ENCODE measurements at regions not wholly inside any gene's neighbourhood (a gene's known extent, or its start where the extent isn't known, plus 50 kb on each side); places are given as distances from the start of the nearest gene placed in this dataset.

DNA sequence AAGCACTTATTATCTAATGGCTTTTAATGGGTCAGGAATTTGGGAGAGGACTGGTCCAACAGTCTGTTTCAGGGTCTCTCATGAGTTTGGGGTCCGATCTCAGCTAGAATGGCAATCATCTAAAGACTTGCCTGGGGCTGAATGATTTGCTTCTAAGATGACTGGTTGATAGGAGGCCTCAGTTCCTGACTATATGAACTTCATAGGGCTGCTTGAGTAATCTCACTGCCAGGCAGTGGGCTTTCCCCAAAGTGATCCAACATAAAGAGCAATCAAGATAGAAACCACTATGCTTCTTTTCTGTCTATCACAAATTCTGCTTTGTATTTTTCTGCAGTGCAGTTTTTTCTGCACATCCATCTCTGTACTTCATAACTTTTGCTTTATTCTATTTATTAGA is 793.5 kb upstream of the CHAC2 start:
- H3F3A ChIP-seq (ENCODE audit: insufficient read depth, low read depth) = no peaks in the 10 kb centered on the region
- no peaks in the 10 kb centered on the region for H3K27me3 ChIP-seq (ENCODE audit: insufficient read depth, low read depth)
- no peaks in the 10 kb centered on the region for H4K20me1 ChIP-seq (ENCODE audit: insufficient read depth)
- intact Hi-C loops (cut with micrococcal nuclease; ENCODE audit: unreplicated experiment) = loop anchor here (10.0 kb wide), 1 partner anchor 559 kb away; no protein-coding TSS in a partner anchor
- no peaks in the 10 kb centered on the region for H3K9me3 ChIP-seq (ENCODE audit: insufficient read depth, low read depth)
- H2AFZ ChIP-seq = no peak overlapping the region
- no peak overlapping the region for H3K4me2 ChIP-seq
- CTCF ChIA-PET = no interaction called here
- POLR2A ChIA-PET (ENCODE audit: unreplicated experiment) = no interaction called here
- no TSS peak for BruUV-seq (replicated peaks)
- no peaks in the 10 kb centered on the region for H3K36me3 ChIP-seq (ENCODE audit: low read depth)
- H3K4me3 ChIP-seq = no peak overlapping the region
- H3K79me2 ChIP-seq (ENCODE audit: low read depth) = no peaks in the 10 kb centered on the region
- TF ChIP-seq EZH2 (IDR thresholded peaks at IDR 0.05; ENCODE audit: low read depth) = no peak
- TF ChIP-seq, protein P1, sequence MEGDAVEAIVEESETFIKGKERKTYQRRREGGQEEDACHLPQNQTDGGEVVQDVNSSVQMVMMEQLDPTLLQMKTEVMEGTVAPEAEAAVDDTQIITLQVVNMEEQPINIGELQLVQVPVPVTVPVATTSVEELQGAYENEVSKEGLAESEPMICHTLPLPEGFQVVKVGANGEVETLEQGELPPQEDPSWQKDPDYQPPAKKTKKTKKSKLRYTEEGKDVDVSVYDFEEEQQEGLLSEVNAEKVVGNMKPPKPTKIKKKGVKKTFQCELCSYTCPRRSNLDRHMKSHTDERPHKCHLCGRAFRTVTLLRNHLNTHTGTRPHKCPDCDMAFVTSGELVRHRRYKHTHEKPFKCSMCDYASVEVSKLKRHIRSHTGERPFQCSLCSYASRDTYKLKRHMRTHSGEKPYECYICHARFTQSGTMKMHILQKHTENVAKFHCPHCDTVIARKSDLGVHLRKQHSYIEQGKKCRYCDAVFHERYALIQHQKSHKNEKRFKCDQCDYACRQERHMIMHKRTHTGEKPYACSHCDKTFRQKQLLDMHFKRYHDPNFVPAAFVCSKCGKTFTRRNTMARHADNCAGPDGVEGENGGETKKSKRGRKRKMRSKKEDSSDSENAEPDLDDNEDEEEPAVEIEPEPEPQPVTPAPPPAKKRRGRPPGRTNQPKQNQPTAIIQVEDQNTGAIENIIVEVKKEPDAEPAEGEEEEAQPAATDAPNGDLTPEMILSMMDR (conservative IDR thresholded peaks at IDR 0.05) = no peak
- no peaks in the 10 kb centered on the region for H3K4me1 ChIP-seq (replicated peaks; ENCODE audit: insufficient read depth)
- no peak for DNase-seq
- H3K9me2 ChIP-seq (ENCODE audit: insufficient read depth) = no peaks in the 10 kb centered on the region; the same call in 1 of the 2 replicates
- no peak overlapping the region for H3K27ac ChIP-seq

DNA sequence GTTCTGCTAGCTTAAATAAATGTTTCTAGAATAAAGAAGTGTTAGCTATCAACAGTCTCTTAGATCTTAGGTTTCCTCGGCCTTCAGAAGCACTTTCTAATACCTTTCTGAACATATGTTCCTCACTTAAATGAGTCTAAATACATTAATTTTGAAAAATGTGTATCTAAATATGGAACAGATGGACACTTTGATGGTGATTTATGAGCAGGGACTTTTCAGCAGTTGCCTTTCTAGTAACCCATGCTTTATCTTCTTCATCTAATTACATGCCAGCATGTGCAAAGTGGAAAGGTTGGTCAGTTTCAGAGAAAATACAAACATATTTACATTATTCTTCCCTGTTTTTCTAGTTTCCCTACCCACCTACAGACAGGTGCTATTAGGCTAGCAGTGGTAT is 797.0 kb upstream of the CHAC2 start:
- Histone ChIP-seq H3K27me3 (ENCODE audit: insufficient read depth, low read depth) (no peaks in the 10 kb centered on the region), H3K36me3 (ENCODE audit: low read depth) (no peaks in the 10 kb centered on the region), H2AFZ (no peak overlapping the region), H3K79me2 (ENCODE audit: low read depth) (no peaks in the 10 kb centered on the region), H3F3A (ENCODE audit: insufficient read depth, low read depth) (no peaks in the 10 kb centered on the region), H3K4me1 (replicated peaks; ENCODE audit: insufficient read depth) (no peaks in the 10 kb centered on the region), H3K4me2 (no peak overlapping the region), H3K9me3 (ENCODE audit: insufficient read depth, low read depth) (no peaks in the 10 kb centered on the region), H3K9me2 (ENCODE audit: insufficient read depth) (no peaks in the 10 kb centered on the region), H4K20me1 (ENCODE audit: insufficient read depth) (no peaks in the 10 kb centered on the region), H3K4me3 (no peak overlapping the region), H3K27ac (no peak overlapping the region)
- no peak for DNase-seq
- TF ChIP-seq, protein P1 (conservative IDR thresholded peaks at IDR 0.05) = no peak
- TF ChIP-seq EZH2 (IDR thresholded peaks at IDR 0.05; ENCODE audit: low read depth) = no peak
- intact Hi-C loops (cut with micrococcal nuclease; ENCODE audit: unreplicated experiment) = loop anchor here (10.0 kb wide), 1 partner anchor 556 kb away; no protein-coding TSS in a partner anchor
- POLR2A ChIA-PET (ENCODE audit: unreplicated experiment) = no interaction called here
- no TSS peak for BruUV-seq (replicated peaks)
- CTCF ChIA-PET = no interaction called here

DNA sequence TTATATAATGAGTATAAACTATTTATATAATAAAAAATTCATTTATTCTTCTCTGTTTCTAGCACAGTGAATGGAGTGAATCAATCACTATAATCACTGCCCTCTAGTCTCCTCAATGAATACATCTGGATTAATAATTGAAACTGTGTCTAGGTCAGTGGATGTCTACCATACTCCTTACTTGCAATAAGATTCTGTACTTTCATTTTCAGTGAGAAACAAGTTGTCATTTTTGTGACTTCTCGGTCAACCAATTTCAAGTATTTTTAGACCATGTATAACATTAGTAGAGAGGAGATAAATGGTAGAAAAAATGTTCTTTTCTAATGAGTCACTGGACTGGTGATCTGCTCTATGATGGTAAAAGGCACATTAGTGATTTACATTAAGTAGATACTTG is 799.6 kb upstream of the CHAC2 start:
- ChIA-PET CTCF (no interaction called here), POLR2A (ENCODE audit: unreplicated experiment) (no interaction called here)
- no TSS peak for BruUV-seq (replicated peaks)
- Histone ChIP-seq H3K27ac (no peak overlapping the region), H2AFZ (no peak overlapping the region), H3K4me2 (no peak overlapping the region), H3K4me1 (replicated peaks; ENCODE audit: insufficient read depth) (no peaks in the 10 kb centered on the region), H3K9me2 (ENCODE audit: insufficient read depth) (no peaks in the 10 kb centered on the region), H3K27me3 (ENCODE audit: insufficient read depth, low read depth) (no peaks in the 10 kb centered on the region), H3F3A (ENCODE audit: insufficient read depth, low read depth) (no peaks in the 10 kb centered on the region), H3K36me3 (ENCODE audit: low read depth) (no peaks in the 10 kb centered on the region), H3K79me2 (ENCODE audit: low read depth) (no peaks in the 10 kb centered on the region), H3K9me3 (ENCODE audit: insufficient read depth, low read depth) (peaks cover 4% of the 10 kb centered on the region; the same call in 1 of the 2 replicates), H4K20me1 (ENCODE audit: insufficient read depth) (no peaks in the 10 kb centered on the region), H3K4me3 (no peak overlapping the region)
- intact Hi-C loops (cut with micrococcal nuclease; ENCODE audit: unreplicated experiment) = no loop called here
- TF ChIP-seq, protein P1 (conservative IDR thresholded peaks at IDR 0.05) = no peak
- no peak for TF ChIP-seq EZH2 (IDR thresholded peaks at IDR 0.05; ENCODE audit: low read depth)
- DNase-seq = no peak

Measured in PC-9 (cell line).